ENCODE measurements at regions not wholly inside any gene's neighbourhood (a gene's known extent, or its start where the extent isn't known, plus 50 kb on each side); places are given as distances from the start of the nearest gene placed in this dataset.

DNA sequence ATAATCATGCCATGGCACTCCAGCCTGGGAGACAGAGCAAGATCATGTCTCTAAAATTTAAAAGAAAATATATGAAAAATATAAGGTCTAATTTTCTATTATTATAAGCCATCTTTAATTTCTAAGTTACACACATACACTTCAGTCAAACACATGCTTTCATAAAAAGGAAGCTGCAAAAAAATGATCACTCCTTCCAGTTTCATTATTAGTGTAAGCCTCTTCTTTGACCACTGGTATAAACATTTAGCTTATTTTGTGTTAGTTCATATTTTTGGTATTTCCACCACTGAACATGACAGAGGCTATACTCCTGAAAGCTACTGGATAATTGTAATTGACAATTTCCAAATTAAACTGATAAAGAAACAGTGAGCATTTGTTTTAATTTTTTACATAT, 163.3 kb upstream of the USP38 start:
- Histone ChIP-seq H4K20me1 (ENCODE audit: control insufficient read depth, insufficient read depth, insufficient read length) (no peaks in the 10 kb centered on the region), H3K4ac (ENCODE audit: low read depth, low read length) (no peak overlapping the region), H2AK5ac (ENCODE audit: insufficient read length, low read length) (no peak overlapping the region), H4K5ac (ENCODE audit: insufficient read length, low read depth, low read length) (no peak overlapping the region), H3K79me2 (ENCODE audit: insufficient read depth, low read length) (no peaks in the 10 kb centered on the region), H3T11ph (ENCODE audit: low read length) (no peak overlapping the region), H3K14ac (ENCODE audit: insufficient read depth, low read length) (no peak overlapping the region), H3K4me1 (ENCODE audit: insufficient read depth, low read length) (no peaks in the 10 kb centered on the region), H3K56ac (ENCODE audit: insufficient read length, low read depth, low read length) (no peak overlapping the region), H2BK15ac (ENCODE audit: low read depth, low read length) (no peak overlapping the region), H2AFZ (ENCODE audit: low read length) (no peak overlapping the region), H4K91ac (ENCODE audit: insufficient read length, low read depth, low read length) (no peak overlapping the region), H3K27me3 (ENCODE audit: insufficient read depth, low read length) (no peaks in the 10 kb centered on the region), H2BK5ac (ENCODE audit: insufficient read length, low read length) (no peak overlapping the region), H4K8ac (replicated peaks; ENCODE audit: insufficient read length, low read depth, low read length) (no peak overlapping the region), H2BK12ac (ENCODE audit: insufficient read length, low read depth, low read length) (no peak overlapping the region), H3K27ac (ENCODE audit: insufficient read length, low read depth, low read length) (no peak overlapping the region), H3K23ac (ENCODE audit: insufficient read length, low read depth, low read length) (no peak overlapping the region), H2BK20ac (ENCODE audit: low read depth, low read length, poor library complexity, severe bottlenecking) (no peak overlapping the region), H3K23me2 (ENCODE audit: insufficient read length, low read depth, low read length, poor library complexity, severe bottlenecking) (no peaks in the 10 kb centered on the region), H3K79me1 (ENCODE audit: insufficient read depth, low read depth, low read length, poor library complexity, severe bottlenecking) (no peaks in the 10 kb centered on the region), H3K4me2 (ENCODE audit: insufficient read depth, insufficient read length, low read length) (no peak overlapping the region), H3K18ac (ENCODE audit: insufficient read length, low read depth, low read length) (no peak overlapping the region), H3K9me3 (ENCODE audit: control insufficient read depth, low read depth, low read length) (no peaks in the 10 kb centered on the region), H2BK120ac (ENCODE audit: low read depth, low read length, poor library complexity, severe bottlenecking) (no peak overlapping the region), H3K9ac (ENCODE audit: extremely low read depth, insufficient read length, low read length) (no peak overlapping the region)
- no peak for TF ChIP-seq CTCF (conservative IDR thresholded peaks at IDR 0.05)
- no peak overlapping the region for H3K4me3 Mint-ChIP-seq
- no peaks in the 10 kb centered on the region for H3K9me3 Mint-ChIP-seq
- no peaks in the 10 kb centered on the region for H3K36me3 Mint-ChIP-seq (ENCODE audit: insufficient read depth in 1 of 3, low read depth in 3 of 3)
- no peak for DNase-seq
- H3K27ac Mint-ChIP-seq, result no peak overlapping the region
- no peaks in the 10 kb centered on the region for H3K27me3 Mint-ChIP-seq (ENCODE audit: low read depth)
- peaks cover 2% of the 10 kb centered on the region in 2 experiments; a peak in 3 of 4 replicates for H3K4me1 Mint-ChIP-seq

Data from H9 (cell line).